ENCODE measurements at regions not wholly inside any gene's neighbourhood (a gene's known extent, or its start where the extent isn't known, plus 50 kb on each side); places are given as distances from the start of the nearest gene placed in this dataset.
"Not testable (repeated sequence)": the region's sequence is repeated elsewhere in the genome, so short reads cannot be mapped to it uniquely, and the experiment has no call there.

DNA sequence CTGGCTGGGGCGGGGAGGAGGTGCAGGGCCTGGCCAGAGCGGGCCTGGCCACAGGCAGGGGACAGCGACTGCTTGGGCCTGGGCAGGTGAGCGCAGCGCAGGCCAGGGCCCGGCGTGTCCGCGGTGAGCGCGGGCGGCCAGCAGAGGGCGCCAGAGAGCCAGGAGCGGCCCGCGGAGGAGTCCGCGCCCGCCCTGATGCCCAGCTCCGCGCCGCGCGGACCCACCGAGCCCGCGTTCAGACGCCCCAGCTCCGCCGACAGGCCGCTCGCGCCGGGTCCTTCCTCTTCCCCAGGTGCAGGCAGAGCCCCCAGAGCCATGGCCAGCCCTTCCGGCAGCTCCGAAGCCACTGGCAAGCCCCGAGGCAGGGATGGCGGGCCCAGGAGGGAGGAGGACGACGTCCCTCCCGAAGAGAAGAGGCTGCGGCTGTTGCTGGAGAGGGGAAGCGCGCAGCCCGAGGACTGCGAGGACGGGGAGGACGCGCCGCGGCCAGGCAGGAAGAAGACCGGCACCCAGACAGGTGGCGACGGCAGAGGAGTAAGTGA lies 171.1 kb upstream of the OSBPL11 start:
- H3K27me3 ChIP-seq; H3K4me1 ChIP-seq; H3K27ac ChIP-seq; H3K36me3 ChIP-seq (ENCODE audit: low read depth, missing control alignments); intact Hi-C loops (cut with DNase I; ENCODE audit: low total_unique reads); H3K9me3 ChIP-seq: not testable (repeated sequence)
- TF ChIP-seq, protein P1, sequence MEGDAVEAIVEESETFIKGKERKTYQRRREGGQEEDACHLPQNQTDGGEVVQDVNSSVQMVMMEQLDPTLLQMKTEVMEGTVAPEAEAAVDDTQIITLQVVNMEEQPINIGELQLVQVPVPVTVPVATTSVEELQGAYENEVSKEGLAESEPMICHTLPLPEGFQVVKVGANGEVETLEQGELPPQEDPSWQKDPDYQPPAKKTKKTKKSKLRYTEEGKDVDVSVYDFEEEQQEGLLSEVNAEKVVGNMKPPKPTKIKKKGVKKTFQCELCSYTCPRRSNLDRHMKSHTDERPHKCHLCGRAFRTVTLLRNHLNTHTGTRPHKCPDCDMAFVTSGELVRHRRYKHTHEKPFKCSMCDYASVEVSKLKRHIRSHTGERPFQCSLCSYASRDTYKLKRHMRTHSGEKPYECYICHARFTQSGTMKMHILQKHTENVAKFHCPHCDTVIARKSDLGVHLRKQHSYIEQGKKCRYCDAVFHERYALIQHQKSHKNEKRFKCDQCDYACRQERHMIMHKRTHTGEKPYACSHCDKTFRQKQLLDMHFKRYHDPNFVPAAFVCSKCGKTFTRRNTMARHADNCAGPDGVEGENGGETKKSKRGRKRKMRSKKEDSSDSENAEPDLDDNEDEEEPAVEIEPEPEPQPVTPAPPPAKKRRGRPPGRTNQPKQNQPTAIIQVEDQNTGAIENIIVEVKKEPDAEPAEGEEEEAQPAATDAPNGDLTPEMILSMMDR (IDR thresholded peaks at IDR 0.05): peak in 2 of 3 experiments; percentile 66 to 68
- WGBS, 2 donors: 0 to 3% methylated on average over 16 to 18 of the region's 54 CpGs
- H3K4me3 ChIP-seq: peak overlapping the region; percentile 48 to 53
- DNase-seq: peak; percentile 56

DNA sequence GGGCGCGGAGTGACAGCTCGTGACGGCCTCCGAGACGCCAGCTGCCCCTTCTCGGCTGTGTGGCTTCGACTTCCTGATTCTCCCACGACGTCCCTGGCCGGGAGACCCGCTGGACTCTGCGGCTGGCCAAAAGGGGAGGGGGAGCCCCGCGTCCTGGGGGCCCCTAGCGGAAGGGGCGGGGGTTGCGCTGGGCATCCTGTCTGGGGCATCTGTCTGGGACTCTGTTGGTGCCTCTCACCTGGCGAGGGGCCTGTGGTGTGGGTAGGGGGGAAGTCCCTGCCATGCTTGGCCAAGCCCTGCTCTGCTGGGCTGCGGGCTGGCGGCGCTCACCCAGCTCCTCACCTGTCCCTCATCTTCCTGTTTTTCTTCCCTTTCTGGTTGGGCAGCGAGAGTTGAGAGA lies 171.6 kb upstream of the OSBPL11 start:
- intact Hi-C loops (cut with DNase I; ENCODE audit: low total_unique reads); H3K4me1 ChIP-seq; H3K27me3 ChIP-seq; H3K36me3 ChIP-seq (ENCODE audit: low read depth, missing control alignments); H3K27ac ChIP-seq; DNase-seq; H3K9me3 ChIP-seq: not testable (repeated sequence)
- peak overlapping the region; percentile 48 to 53 for H3K4me3 ChIP-seq
- WGBS, 2 donors: 18 to 26% methylated on average over 6 to 18 of the region's 23 CpGs

DNA sequence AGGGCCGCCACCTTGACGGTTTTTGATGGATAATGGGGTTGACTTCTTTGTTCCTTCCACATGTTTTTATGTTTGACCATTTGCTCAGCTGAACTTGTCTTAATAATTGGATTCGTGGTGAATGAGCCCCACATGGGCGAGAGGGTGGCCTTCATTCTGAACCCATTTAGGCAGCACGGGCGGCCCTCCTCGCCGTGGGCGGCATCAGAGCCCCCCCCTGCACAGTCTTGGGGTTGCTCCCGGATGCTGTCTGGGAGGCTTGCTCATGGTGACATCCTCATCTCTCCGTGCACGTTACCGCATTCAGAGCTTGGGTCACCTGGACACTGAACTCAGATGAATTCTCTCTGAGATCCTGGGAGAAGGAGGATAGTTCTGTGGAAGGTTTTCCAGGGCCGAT lies 172.3 kb upstream of the OSBPL11 start:
- Histone ChIP-seq H3K27ac (no peak overlapping the region), H3K9me3 (no peaks in the 10 kb centered on the region), H3K36me3 (ENCODE audit: low read depth, missing control alignments) (no peaks in the 10 kb centered on the region), H3K4me1 (no peaks in the 10 kb centered on the region), H3K4me3 (no peak overlapping the region), H3K27me3 (no peaks in the 10 kb centered on the region)
- DNase-seq: no peak
- intact Hi-C loops (cut with DNase I; ENCODE audit: low total_unique reads): no loop called here
- no peak for TF ChIP-seq POLR2A (IDR thresholded peaks at IDR 0.05)
- TF ChIP-seq, protein P1 (IDR thresholded peaks at IDR 0.05): no peak
- 54 to 84% methylated on average over 11 to 14 of the region's 14 CpGs for WGBS, 2 donors

DNA sequence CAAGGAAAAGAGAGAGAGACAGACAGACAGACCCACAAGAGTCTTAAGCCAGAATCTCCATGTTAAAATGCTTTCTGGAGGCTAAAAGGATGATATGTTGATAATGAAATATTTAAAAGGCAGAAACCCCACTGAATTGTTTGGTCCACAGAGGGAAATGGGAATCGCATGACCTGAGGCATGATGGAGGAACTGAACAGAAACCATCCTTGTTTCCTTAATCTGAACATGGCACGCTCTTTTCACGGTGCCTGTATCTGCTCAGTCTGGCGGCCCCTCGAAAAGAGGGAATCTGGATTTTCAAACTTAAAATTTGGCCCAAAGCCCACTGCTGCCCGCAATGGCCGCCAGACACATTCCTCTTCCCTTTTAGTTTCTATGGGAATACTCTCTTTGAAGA lies 173.5 kb upstream of the OSBPL11 start:
- WGBS, 2 donors: 41 to 52% methylated on average over 7 of the region's 7 CpGs
- H3K27ac ChIP-seq; H3K9me3 ChIP-seq; H3K4me3 ChIP-seq; DNase-seq; H3K27me3 ChIP-seq; H3K4me1 ChIP-seq; intact Hi-C loops (cut with DNase I; ENCODE audit: low total_unique reads); H3K36me3 ChIP-seq (ENCODE audit: low read depth, missing control alignments): not testable (repeated sequence)

DNA sequence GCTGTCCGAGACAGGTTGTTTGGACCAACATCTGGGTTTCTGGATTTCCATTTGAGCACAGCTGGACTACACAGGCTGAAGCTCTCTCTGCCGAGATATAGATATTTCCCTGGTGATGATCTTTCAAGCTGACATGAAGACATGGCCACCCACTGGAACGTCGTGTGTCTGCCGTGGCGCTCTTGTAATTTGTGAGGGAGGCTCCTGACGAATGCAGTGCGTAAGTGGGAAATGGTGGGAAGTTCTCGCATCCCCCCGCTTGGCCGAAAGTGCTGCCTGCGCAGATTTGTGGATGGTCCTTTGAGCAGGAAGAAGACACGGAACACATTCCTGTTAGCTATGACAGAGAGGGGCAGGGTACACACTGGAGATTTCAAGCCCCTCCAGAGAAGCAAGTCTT lies 176.2 kb upstream of the OSBPL11 start:
- H3K27me3 ChIP-seq; H3K9me3 ChIP-seq; H3K27ac ChIP-seq; H3K4me3 ChIP-seq; H3K36me3 ChIP-seq (ENCODE audit: low read depth, missing control alignments); intact Hi-C loops (cut with DNase I; ENCODE audit: low total_unique reads); H3K4me1 ChIP-seq; DNase-seq: not testable (repeated sequence)
- 60 to 66% methylated on average over 12 to 13 of the region's 13 CpGs for WGBS, 2 donors

DNA sequence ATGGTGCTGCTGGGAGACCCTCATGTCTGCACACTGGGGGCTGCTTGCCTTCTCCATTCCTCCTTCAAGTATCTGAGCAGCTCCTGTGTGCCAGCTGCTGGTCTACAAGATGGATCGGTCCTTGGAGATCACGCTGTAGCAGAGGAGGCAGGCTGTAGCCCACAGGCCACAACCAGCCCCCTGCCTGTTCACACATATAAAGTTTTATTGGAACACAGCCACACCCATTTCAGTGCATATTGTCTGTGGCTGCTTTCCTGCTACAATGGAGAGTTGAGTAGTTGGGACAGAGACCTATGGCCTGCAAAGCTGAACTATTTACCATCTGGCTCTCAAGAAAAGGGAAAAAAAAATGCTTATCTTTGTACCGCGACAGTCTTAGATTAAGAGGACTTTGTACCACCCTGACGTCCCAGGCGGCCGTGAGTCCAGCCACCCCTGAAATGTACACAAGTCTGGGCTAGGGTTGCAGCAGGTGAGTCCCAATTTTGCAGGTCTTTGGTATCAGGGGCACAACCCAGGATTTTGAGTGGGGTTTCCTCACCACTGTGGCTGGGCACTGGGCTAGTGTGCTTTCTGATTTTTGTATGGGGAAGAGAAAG lies 179.2 kb upstream of the OSBPL11 start:
- WGBS, 2 donors: 58 to 66% methylated on average over 5 to 7 of the region's 7 CpGs

DNA sequence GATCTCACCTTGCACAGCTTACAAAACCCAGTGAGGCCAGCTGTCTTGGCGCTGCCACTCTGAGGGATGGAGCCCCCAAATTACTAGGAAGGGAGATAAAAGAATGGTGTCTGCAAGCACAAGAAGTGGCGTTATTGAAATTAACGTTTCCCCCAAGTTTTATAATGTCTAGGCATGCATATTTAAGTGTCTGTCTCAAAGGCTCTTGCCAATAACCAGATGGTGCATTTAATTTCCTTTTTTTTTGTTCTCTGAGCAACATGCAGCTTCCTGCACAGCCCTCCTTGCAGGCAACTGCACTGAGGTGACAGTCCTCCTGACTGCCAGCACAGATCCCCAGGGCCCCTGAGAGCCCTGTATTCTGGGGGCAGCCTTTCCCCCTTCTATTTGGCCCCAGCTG lies 179.8 kb upstream of the OSBPL11 start:
- H3K27ac ChIP-seq; intact Hi-C loops (cut with DNase I; ENCODE audit: low total_unique reads); H3K27me3 ChIP-seq; H3K9me3 ChIP-seq; DNase-seq; H3K4me3 ChIP-seq; H3K4me1 ChIP-seq; H3K36me3 ChIP-seq (ENCODE audit: low read depth, missing control alignments): not testable (repeated sequence)
- WGBS, 2 donors: 52 to 60% methylated on average over 3 of the region's 3 CpGs

More for the DNA sequence above, 179.2 kb upstream of the OSBPL11 start:
- H3K36me3 ChIP-seq (ENCODE audit: low read depth, missing control alignments); H3K27ac ChIP-seq; H3K9me3 ChIP-seq; H3K4me1 ChIP-seq; H3K4me3 ChIP-seq; H3K27me3 ChIP-seq; intact Hi-C loops (cut with DNase I; ENCODE audit: low total_unique reads); DNase-seq: not testable (repeated sequence)

DNA sequence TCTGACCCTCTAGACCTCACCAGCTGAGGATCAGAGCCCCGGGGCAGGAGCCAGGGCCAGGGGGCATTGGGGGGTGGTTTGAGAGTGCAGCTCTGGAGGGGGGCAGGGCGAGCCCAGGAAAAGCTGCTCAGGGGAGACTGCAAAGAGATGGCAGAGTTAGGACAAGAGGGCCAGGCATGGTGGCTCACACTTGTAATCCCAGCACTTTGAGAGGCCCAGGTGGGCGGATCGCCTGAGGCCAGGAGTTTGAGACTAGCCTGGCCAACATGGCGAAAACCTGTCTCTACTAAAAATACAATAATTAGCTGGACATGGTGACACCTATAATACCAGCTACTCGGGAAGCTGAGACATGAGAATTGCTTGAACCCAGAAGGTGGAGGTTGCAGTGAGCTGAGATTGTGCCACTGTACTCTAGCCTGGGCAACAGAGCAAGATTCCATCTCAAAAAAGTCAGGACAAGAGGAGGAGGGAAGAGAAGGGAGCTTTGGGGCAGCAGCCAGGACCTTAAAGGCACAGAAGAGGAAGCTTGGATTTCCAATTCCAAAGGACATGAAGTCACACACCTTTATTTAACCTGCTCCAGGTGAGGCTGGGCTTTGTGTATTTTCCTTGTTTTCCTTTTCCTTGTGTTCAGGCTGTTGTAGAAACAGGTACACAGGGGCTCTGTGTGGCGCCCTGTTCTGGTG lies 180.5 kb upstream of the OSBPL11 start:
- 71 to 86% methylated on average over 4 to 7 of the region's 7 CpGs for WGBS, 2 donors
- H3K36me3 ChIP-seq (ENCODE audit: low read depth, missing control alignments); H3K4me1 ChIP-seq; H3K27ac ChIP-seq; DNase-seq; H3K9me3 ChIP-seq; H3K27me3 ChIP-seq; H3K4me3 ChIP-seq; intact Hi-C loops (cut with DNase I; ENCODE audit: low total_unique reads): not testable (repeated sequence)

DNA sequence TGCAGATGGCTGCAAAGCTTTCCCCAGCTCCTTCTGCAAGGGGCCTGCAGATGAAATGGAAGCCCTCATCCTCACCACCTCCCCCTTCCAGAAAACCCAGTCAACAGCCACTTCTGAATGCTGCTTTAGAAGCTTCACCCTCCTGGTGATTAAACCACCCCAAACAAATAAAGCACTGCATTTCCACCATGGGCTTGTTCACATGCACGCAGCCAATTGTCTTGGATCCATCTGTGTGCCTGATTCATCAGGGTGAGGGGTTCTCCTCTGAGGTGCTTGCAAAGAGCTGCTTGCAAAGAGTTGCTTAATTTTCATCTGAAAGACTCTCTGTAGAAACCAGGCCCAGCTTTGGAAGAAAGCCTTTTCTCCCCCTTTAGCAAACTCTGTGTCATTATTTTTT lies 184.0 kb upstream of the OSBPL11 start:
- H3K9me3 ChIP-seq; intact Hi-C loops (cut with DNase I; ENCODE audit: low total_unique reads); H3K27me3 ChIP-seq; H3K4me3 ChIP-seq; H3K36me3 ChIP-seq (ENCODE audit: low read depth, missing control alignments); H3K27ac ChIP-seq; H3K4me1 ChIP-seq; DNase-seq: not testable (repeated sequence)
- WGBS, 2 donors: 62 to 63% methylated on average over 1 of the region's 1 CpG

DNA sequence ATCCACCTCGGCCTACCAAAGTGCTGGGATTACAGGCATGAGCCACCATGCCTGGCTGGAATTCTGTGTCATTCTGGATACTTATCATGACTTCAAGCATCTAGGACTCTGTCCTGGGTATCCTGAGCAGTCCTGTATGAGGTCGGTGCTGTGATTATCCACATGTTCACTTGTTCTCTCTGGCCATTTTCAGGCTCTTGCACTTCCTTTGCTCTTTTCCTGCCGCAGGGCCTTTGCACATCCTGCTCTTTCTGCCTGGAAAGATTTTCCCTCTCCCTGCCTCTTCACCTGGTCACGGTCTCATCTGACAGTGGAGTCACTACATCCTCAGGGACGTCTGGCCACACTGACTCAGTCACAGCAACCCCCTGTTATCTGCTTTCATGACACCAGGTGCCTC lies 184.6 kb upstream of the OSBPL11 start:
- H3K9me3 ChIP-seq; intact Hi-C loops (cut with DNase I; ENCODE audit: low total_unique reads); DNase-seq; H3K36me3 ChIP-seq (ENCODE audit: low read depth, missing control alignments); H3K4me1 ChIP-seq; H3K27me3 ChIP-seq; H3K27ac ChIP-seq; H3K4me3 ChIP-seq: not testable (repeated sequence)
- WGBS, 2 donors: 82 to 84% methylated on average over 5 of the region's 5 CpGs

All from testis (tissue), 2 donors.